ENCODE measurements at regions not wholly inside any gene's neighbourhood (a gene's known extent, or its start where the extent isn't known, plus 50 kb on each side); places are given as distances from the start of the nearest gene placed in this dataset.

DNA sequence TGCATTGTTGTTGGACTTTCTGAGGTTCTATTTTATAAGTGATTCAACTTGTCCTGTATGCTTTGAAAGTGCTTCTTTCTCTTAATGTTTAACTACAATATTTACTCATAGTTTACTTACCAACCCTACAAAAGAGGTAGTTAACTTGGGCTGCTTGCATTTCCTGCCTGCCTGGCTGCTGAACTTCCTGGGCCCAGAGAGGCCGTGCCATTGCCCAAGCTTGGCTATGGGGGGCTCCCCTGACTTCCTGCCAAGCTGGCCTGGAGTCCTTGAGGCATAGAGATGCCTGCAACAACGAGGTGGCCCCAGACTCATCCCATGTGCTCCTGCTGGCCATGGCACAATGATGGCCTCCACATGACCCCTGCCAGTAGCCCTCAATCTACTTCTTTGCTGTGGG is 361.6 kb upstream of the PLD5 start:
- TF ChIP-seq POLR2AphosphoS5 (IDR thresholded peaks at IDR 0.05; ENCODE audit: low read length) (no peak), SREBF2 (IDR thresholded peaks at IDR 0.05; ENCODE audit: low read length) (no peak), ESRRA (IDR thresholded peaks at IDR 0.05; ENCODE audit: low read length) (no peak), HDGF (IDR thresholded peaks at IDR 0.05) (no peak), KDM1A (IDR thresholded peaks at IDR 0.05; ENCODE audit: borderline replicate concordance) (no peak), EZH2 (IDR thresholded peaks at IDR 0.05; ENCODE audit: borderline replicate concordance, control insufficient read depth, low read depth, low read length) (no peak), MTA3 (IDR thresholded peaks at IDR 0.05; ENCODE audit: borderline replicate concordance, low read length) (no peak), RCOR1 (conservative IDR thresholded peaks at IDR 0.05; ENCODE audit: low read depth, low read length) (no peak), EED (IDR thresholded peaks at IDR 0.05; ENCODE audit: low read depth) (no peak), POLR2A (IDR thresholded peaks at IDR 0.05; ENCODE audit: low read depth, low read length) (no peak)
- TF ChIP-seq, protein P1, sequence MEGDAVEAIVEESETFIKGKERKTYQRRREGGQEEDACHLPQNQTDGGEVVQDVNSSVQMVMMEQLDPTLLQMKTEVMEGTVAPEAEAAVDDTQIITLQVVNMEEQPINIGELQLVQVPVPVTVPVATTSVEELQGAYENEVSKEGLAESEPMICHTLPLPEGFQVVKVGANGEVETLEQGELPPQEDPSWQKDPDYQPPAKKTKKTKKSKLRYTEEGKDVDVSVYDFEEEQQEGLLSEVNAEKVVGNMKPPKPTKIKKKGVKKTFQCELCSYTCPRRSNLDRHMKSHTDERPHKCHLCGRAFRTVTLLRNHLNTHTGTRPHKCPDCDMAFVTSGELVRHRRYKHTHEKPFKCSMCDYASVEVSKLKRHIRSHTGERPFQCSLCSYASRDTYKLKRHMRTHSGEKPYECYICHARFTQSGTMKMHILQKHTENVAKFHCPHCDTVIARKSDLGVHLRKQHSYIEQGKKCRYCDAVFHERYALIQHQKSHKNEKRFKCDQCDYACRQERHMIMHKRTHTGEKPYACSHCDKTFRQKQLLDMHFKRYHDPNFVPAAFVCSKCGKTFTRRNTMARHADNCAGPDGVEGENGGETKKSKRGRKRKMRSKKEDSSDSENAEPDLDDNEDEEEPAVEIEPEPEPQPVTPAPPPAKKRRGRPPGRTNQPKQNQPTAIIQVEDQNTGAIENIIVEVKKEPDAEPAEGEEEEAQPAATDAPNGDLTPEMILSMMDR (IDR thresholded peaks at IDR 0.05 in 2 of 3, conservative IDR thresholded peaks at IDR 0.05 in 1 of 3; ENCODE audit: control insufficient read depth in 2 of 3, extremely low read depth in 1 of 3, insufficient read depth in 1 of 3, low read depth in 3 of 3, low read length in 3 of 3): no peak
- TF ChIP-seq, protein P2, sequence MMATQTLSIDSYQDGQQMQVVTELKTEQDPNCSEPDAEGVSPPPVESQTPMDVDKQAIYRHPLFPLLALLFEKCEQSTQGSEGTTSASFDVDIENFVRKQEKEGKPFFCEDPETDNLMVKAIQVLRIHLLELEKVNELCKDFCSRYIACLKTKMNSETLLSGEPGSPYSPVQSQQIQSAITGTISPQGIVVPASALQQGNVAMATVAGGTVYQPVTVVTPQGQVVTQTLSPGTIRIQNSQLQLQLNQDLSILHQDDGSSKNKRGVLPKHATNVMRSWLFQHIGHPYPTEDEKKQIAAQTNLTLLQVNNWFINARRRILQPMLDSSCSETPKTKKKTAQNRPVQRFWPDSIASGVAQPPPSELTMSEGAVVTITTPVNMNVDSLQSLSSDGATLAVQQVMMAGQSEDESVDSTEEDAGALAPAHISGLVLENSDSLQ (IDR thresholded peaks at IDR 0.05): no peak

Measured in GM12878 (cell line).